Upper lobe of left lung (tissue), 6 donors: ENCODE measurements at regions not wholly inside any gene's neighbourhood (a gene's known extent, or its start where the extent isn't known, plus 50 kb on each side); places are given as distances from the start of the nearest gene placed in this dataset.

Experiments used
- ATAC-seq, 2 donors: fragments of 200-7000 bp; cut with Tn5 transposase; one replicate each; pipeline ENCODE4 v1.9.1; 2022; ENCODE audit warnings: mild to moderate bottlenecking in 2 of 2, moderate library complexity in 2 of 2; ENCODE audit not compliant: low FRiP score in 2 of 2
- DNase-seq, 2 donors: peaks; one replicate each; pipeline ENCODE4 v3.0.0-alpha.2; 2019 to 2020
- H3K27ac ChIP-seq, 4 donors: fragments of 200-600 bp; sonication (generic); one replicate each; pipeline ENCODE4 v1.5.1; 2016 to 2019
- H3K27me3 ChIP-seq, 4 donors: fragments of 200-600 bp; sonication (generic); one replicate each; pipeline ENCODE4 v1.5.1; 2017 to 2019
- H3K36me3 ChIP-seq, 4 donors: fragments of 200-600 bp; sonication (generic); one replicate each; pipeline ENCODE4 v1.5.1; 2016 to 2019
- H3K4me1 ChIP-seq, 4 donors: fragments of 200-600 bp; sonication (generic); one replicate each; pipeline ENCODE4 v1.5.1; 2018 to 2019
- H3K4me3 ChIP-seq, 4 donors: fragments of 200-600 bp; sonication (generic); one replicate each; pipeline ENCODE4 v1.5.1; 2017 to 2019; ENCODE audit warnings: mild to moderate bottlenecking in 2 of 4, moderate library complexity in 1 of 4
- H3K9me3 ChIP-seq, 4 donors: fragments of 200-600 bp; sonication (generic); one replicate each; pipeline ENCODE4 v1.5.1; 2018 to 2019
- EP300 ChIP-seq, 4 donors: sonication (generic); formaldehyde crosslinking; IDR thresholded peaks; one replicate each; pipeline ENCODE4 v1.5.1; 2017; ENCODE audit warnings: antibody characterized with exemption in 4 of 4, control low read depth in 2 of 4
- POLR2A ChIP-seq, 4 donors: fragments of 450-650 bp; IDR thresholded peaks; one replicate each; pipeline ENCODE4 v1.5.1; 2016 to 2017; ENCODE audit warnings: antibody characterized with exemption in 4 of 4, mild to moderate bottlenecking in 2 of 4
- POLR2AphosphoS5 ChIP-seq, 2 donors: sonication (generic); formaldehyde crosslinking; IDR thresholded peaks; one replicate each; pipeline ENCODE4 v1.5.1; 2017; ENCODE audit warnings: antibody characterized with exemption in 2 of 2
- WGBS, 2 donors: methylation state at CpG; one replicate each; pipeline ENCODE4 v1.1.5; 2017 to 2018; 5-methylcytosine and 5-hydroxymethylcytosine counted together
- TF ChIP-seq, protein P1 (sequence below), 6 experiments: fragments of 450-650 bp in 4 of 6; fragments of 200-600 bp in 2 of 6; sonication (generic) in 2 of 6; IDR thresholded peaks; one replicate each; pipeline ENCODE4 v1.5.1; 2016 to 2019; ENCODE audit warnings: antibody characterized with exemption in 6 of 6
- donor health status: DM: no; HTN: no; CAD: no; lungs with moderate emphysema.
- donor health status: DM: no; HTN: yes; CAD: no; lungs with severe emphysema.

DNA sequence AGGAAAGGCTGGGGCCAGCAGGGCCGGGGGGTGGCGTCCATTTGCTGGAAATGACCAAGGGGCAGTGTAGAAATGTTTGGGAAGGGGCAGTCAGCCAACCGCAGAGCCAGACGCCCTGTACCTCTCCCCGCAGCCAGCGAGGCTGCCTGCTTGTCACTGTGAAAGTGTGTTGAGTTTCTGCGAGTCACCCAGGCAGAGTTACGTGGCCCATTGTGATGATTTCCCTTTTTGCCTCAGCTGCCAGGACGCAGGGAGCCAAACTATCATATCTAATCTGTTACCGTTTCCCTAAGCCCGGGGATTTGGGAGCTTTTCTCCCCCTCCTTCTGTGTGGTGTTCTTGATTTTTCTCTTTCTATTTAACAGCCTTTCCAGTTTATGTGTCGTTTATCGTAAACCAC, 67.9 kb upstream of the STX16 start:
- no peaks in the 10 kb centered on the region for H3K36me3 ChIP-seq
- no peaks in the 10 kb centered on the region for H3K27me3 ChIP-seq
- ATAC-seq (no peak), DNase-seq (no peak)
- H3K4me1 ChIP-seq = no peaks in the 10 kb centered on the region
- H3K9me3 ChIP-seq = no peaks in the 10 kb centered on the region
- no peak overlapping the region for H3K4me3 ChIP-seq
- 61 to 66% methylated on average over 12 to 13 of the region's 13 CpGs for WGBS, 2 donors
- H3K27ac ChIP-seq = no peak overlapping the region
- TF ChIP-seq POLR2AphosphoS5 (IDR thresholded peaks at IDR 0.05) (no peak), EP300 (IDR thresholded peaks at IDR 0.05) (no peak), POLR2A (IDR thresholded peaks at IDR 0.05) (no peak)
- TF ChIP-seq, protein P1, sequence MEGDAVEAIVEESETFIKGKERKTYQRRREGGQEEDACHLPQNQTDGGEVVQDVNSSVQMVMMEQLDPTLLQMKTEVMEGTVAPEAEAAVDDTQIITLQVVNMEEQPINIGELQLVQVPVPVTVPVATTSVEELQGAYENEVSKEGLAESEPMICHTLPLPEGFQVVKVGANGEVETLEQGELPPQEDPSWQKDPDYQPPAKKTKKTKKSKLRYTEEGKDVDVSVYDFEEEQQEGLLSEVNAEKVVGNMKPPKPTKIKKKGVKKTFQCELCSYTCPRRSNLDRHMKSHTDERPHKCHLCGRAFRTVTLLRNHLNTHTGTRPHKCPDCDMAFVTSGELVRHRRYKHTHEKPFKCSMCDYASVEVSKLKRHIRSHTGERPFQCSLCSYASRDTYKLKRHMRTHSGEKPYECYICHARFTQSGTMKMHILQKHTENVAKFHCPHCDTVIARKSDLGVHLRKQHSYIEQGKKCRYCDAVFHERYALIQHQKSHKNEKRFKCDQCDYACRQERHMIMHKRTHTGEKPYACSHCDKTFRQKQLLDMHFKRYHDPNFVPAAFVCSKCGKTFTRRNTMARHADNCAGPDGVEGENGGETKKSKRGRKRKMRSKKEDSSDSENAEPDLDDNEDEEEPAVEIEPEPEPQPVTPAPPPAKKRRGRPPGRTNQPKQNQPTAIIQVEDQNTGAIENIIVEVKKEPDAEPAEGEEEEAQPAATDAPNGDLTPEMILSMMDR (IDR thresholded peaks at IDR 0.05) = no peak

DNA sequence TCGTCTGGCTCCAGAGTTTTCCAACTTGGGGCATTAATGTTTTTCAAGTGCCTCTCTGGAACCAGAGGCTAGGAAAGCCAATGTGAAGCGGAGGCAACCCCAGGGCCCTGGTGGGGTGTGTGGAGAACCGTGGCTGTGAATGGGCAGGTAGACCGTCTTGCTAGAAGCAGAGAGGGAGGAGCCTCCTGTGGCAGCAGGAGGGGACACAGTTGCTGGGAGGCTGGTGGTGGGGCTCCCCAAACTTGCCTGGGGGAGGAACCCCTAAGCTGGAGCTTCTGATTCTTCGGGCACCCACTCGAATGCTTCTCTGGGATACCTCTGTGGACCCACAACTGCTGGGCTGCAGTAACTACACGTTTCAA, 65.3 kb upstream of the APCDD1L start:
- TF ChIP-seq EP300 (IDR thresholded peaks at IDR 0.05) (no peak), POLR2A (IDR thresholded peaks at IDR 0.05) (no peak), POLR2AphosphoS5 (IDR thresholded peaks at IDR 0.05) (no peak)
- TF ChIP-seq, protein P1 (IDR thresholded peaks at IDR 0.05) = no peak
- no peaks in the 10 kb centered on the region for H3K4me1 ChIP-seq
- DNase-seq = no peak
- no peaks in the 10 kb centered on the region for H3K36me3 ChIP-seq
- 76 to 89% methylated on average over 4 to 7 of the region's 7 CpGs for WGBS, 2 donors
- no peak overlapping the region for H3K27ac ChIP-seq
- no peak for ATAC-seq
- H3K4me3 ChIP-seq = no peak overlapping the region
- no peaks in the 10 kb centered on the region for H3K9me3 ChIP-seq
- no peaks in the 10 kb centered on the region for H3K27me3 ChIP-seq

DNA sequence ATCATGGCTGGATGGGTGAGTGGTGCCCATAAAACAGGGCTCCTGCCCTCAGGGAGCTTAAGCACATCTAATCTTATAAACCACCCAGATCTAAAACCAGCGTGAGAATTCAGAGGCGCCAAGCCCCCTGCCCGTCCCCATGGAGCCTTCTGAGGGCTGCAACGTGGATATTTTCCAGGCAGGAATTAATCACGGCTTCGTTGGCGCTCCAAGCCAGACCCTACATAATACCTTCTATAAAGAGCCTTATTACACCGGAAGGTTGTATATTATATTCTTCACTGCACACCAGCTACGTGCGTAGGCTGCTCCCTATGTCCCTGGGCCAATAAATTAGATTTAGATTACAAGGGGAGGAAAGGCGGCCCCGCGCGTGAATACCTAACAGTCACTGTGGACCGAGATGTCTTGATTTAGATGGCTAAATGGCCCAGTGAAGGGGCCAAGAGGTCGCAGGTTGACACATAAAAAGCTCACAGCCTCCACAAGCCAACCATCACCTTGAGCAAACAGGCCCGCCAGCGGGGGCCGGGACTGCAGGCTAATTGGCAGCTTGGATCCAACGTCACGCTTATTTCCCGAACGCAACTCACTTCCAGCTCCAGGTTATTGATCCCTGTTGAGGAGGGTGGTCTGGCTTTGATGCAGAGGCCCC, 64.7 kb upstream of the APCDD1L start:
- WGBS, 2 donors = 92 to 95% methylated on average over 22 to 23 of the region's 23 CpGs
- ATAC-seq (no peak), DNase-seq (no peak)
- Histone ChIP-seq H3K9me3 (no peaks in the 10 kb centered on the region), H3K4me3 (no peak overlapping the region), H3K4me1 (no peaks in the 10 kb centered on the region), H3K27ac (no peak overlapping the region), H3K36me3 (no peaks in the 10 kb centered on the region), H3K27me3 (no peaks in the 10 kb centered on the region)
- TF ChIP-seq POLR2A (IDR thresholded peaks at IDR 0.05) = no peak

DNA sequence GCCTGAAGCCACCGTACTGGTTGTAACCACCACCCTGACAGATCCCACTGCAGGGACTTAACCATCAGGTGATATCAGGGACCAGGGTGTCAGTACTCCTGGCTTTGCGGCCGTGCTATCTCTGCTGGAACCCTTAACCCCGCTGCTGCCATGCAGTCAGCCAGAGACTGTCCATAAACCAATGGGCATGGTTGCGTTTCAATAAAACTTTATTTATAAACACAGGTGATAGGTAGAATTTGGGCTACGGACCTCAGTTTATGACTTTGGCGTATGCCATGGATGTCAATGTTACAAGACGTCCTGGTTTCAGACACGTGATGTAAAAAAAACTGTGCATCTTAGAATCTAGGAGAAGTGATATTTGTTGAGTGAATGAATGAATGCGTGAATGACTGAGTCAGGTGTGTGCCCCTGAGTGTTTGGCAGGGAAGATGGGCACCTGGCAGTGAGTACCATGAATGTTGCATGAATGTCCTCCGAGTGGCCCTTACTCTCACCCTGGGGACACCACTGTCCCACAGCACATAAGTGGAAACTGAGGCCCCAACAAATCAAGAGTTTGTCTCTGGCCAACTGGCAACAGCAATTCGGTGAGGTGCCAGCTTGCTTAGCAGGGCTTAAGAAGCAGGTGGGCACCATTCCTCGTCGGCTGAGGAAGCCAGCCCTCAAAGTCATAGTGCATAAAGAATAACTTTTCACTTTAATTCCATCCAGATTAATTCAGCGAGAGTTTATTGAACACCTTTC, 64.0 kb upstream of the APCDD1L start:
- no peaks in the 10 kb centered on the region for H3K27me3 ChIP-seq
- H3K36me3 ChIP-seq = no peaks in the 10 kb centered on the region
- H3K4me3 ChIP-seq = no peak overlapping the region
- no peak for TF ChIP-seq EP300 (IDR thresholded peaks at IDR 0.05)
- TF ChIP-seq, protein P1 (IDR thresholded peaks at IDR 0.05) = no peak
- no peak for TF ChIP-seq POLR2A (IDR thresholded peaks at IDR 0.05)
- TF ChIP-seq POLR2AphosphoS5 (IDR thresholded peaks at IDR 0.05) = no peak
- no peaks in the 10 kb centered on the region for H3K9me3 ChIP-seq
- no peak overlapping the region for H3K27ac ChIP-seq
- 88 to 90% methylated on average over 15 of the region's 15 CpGs for WGBS, 2 donors
- DNase-seq (no peak), ATAC-seq (no peak)
- H3K4me1 ChIP-seq = no peaks in the 10 kb centered on the region

DNA sequence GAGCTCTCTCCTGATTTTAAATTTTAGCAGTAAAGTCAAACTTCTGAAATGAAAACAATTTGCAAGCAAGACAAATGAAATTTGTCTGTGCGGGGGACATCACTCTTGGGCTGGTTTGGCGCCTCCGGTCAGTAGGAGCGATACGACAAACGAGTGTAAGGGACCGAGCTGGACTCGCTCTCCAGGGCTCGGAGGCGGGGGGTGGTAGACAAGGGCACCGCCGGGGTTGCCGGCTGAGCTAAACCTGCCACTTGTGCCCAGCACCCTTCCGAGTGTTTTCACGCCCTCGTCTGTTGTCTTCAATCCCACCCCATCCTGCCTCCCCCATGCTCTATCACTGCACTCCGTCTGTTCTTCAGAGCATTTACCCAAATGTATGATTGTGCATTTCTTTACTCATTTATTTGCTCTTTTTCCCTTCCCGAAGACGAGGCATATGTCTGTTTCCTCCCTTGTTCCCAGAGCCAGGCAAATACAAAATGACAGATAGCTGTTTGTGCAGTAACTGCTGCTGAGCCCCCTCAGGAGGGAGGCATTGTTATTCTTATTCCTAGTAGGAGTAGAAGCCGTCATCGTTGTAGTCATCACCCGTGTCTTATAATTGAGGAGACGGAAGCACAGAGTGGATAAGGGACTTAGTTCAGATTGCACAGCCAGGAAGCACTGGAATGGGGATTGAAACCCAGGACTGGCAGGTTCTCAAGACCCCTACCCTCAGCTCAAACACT, 62.8 kb upstream of the APCDD1L start:
- Histone ChIP-seq H3K9me3 (no peaks in the 10 kb centered on the region), H3K4me3 (no peak overlapping the region), H3K27me3 (no peaks in the 10 kb centered on the region), H3K27ac (no peak overlapping the region), H3K36me3 (no peaks in the 10 kb centered on the region), H3K4me1 (peaks cover 0 to 7% (median 0%) of the 10 kb centered on the region in 4 donors)
- WGBS, 2 donors = 75 to 77% methylated on average over 23 of the region's 23 CpGs
- DNase-seq (no peak), ATAC-seq (no peak)
- no peak for TF ChIP-seq EP300 (IDR thresholded peaks at IDR 0.05)
- TF ChIP-seq POLR2A (IDR thresholded peaks at IDR 0.05) = no peak
- TF ChIP-seq POLR2AphosphoS5 (IDR thresholded peaks at IDR 0.05) = no peak
- TF ChIP-seq, protein P1 (IDR thresholded peaks at IDR 0.05) = no peak
